ENCODE measurements at regions not wholly inside any gene's neighbourhood (a gene's known extent, or its start where the extent isn't known, plus 50 kb on each side); places are given as distances from the start of the nearest gene placed in this dataset.

DNA sequence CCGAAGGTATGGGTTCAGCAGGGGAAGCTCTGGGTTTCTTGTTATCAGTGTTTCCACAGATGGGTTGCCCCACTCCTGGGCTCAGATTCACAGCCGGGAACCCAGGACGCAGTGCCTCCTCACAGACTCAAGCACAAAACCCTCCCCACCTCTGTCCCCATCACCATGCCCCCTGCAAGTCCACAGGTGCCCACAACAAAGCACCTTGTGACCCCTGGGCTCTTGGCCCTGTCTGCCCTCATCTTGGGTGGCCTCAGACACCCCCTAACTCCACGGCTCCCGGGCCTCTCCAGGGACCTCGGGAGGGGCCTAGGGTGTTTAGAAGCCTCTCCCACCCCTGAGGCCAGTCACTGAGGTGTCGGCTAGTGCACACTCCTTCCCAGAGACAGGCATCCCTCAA lies 231.7 kb downstream of the TUBA3C start:
- no peak overlapping the region for H3K27ac ChIP-seq
- no peak overlapping the region for H3K4me3 ChIP-seq
- no peak for TF ChIP-seq CTCF (IDR thresholded peaks at IDR 0.05)
- no peak for DNase-seq (ENCODE audit: low spot score)

DNA sequence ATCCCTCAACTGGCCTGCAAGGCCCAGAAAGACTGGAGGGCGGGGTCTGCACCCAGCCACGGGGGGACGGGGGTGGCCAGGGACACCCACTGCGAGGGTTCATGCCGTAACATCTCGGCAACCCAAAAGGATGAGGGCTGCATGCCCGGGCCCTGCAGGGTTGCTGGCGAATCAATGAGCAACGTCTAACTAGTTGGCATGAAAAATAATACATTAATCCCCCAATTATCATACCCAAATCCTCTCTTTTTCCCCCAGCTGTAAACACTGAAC lies 232.2 kb downstream of the TUBA3C start:
- no peak for TF ChIP-seq CTCF (IDR thresholded peaks at IDR 0.05)
- Histone ChIP-seq H3K27ac (no peak overlapping the region), H3K4me3 (no peak overlapping the region)
- no peak for DNase-seq (ENCODE audit: low spot score)

DNA sequence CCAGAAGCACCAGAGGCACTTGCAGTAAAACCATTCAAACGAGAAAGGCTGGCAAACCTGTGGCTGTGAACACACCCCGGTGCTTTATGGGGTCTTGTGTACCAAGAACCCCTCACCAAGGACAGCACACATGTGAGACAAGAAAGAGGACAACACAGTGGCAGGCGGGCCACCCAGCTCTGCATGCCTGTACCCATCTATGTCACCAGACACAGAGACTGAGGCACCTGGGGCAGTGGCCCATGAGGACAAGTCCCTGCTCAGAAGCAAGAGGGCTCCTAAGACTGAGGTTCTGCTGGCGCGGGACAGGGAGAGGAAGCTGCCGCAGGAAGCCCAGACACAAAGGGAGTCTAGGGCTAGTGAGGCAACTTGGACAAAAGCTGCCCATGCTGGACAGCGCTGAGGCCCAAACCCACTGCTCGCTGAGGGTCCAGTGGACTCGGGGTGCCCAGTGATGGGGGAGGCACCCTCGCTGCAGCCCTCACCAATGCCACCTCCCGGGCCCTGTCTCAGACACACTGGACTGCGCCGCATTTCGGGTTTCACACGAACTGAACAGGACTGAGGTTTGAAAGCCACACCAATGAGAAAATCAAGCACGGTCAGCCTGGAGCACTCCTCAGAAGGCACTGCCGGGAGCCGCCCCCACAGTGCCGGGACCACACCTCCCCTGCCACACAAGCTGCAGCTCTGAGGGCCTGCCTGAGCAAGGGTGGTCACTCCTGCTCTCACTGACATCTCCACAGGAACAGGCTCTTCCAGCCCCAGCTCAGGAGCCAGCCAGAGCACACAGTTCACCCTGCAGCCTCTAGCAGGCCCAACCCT lies 232.7 kb downstream of the TUBA3C start:
- DNase-seq (ENCODE audit: low spot score), result no peak
- TF ChIP-seq CTCF (IDR thresholded peaks at IDR 0.05), result no peak
- Histone ChIP-seq H3K4me3 (no peak overlapping the region), H3K27ac (no peak overlapping the region)

- DNase-seq (ENCODE audit: low spot score), result no peak
- no peak overlapping the region for H3K4me3 ChIP-seq
- no peak for TF ChIP-seq CTCF (IDR thresholded peaks at IDR 0.05)
- no peak overlapping the region for H3K27ac ChIP-seq
Measured at GRCh38 chr13:18948012-18948663, 233.5 kb downstream of the TUBA3C start.

GRCh38 chr13:18947376-18947977 lies 234.1 kb downstream of the TUBA3C start:
- TF ChIP-seq CTCF (IDR thresholded peaks at IDR 0.05), result no peak
- no peak overlapping the region for H3K27ac ChIP-seq
- no peak overlapping the region for H3K4me3 ChIP-seq
- DNase-seq (ENCODE audit: low spot score), result no peak

GRCh38 chr13:18946738-18947137 lies 234.9 kb downstream of the TUBA3C start:
- Histone ChIP-seq H3K27ac (no peak overlapping the region), H3K4me3 (no peak overlapping the region)
- TF ChIP-seq CTCF (IDR thresholded peaks at IDR 0.05), result no peak
- DNase-seq (ENCODE audit: low spot score), result no peak

All from coronary artery (tissue), 2 donors.